Panc1 (cell line): ENCODE measurements at regions not wholly inside any gene's neighbourhood (a gene's known extent, or its start where the extent isn't known, plus 50 kb on each side); places are given as distances from the start of the nearest gene placed in this dataset.

Experiments used
- ATAC-seq: fragments of 200-7000 bp; cut with Tn5 transposase; 2 replicates; pipeline ENCODE4 v1.9.1; 2020; ENCODE audit warnings: mild to moderate bottlenecking, moderate library complexity
- BruUV-seq: library from RNA; stranded (reverse); fragments of 400-500 nt; replicated peaks from 2 replicates; lab custom pipeline; 2021; lab: Mats Ljungman, UMichigan
- CTCF ChIA-PET: fragments of 300-600 bp; sonication (Branson Sonifier 250); formaldehyde crosslinking; loops from one replicate; lab custom pipeline; 2022; ENCODE audit warnings: antibody characterized with exemption; lab: Charles Lee
- POLR2A ChIA-PET: fragments of 300-600 bp; sonication (Branson Sonifier 250); formaldehyde crosslinking; loops from one replicate; lab custom pipeline; 2022; ENCODE audit warnings: antibody characterized with exemption; lab: Charles Lee
- DNase-seq: peaks from one replicate; pipeline ENCODE4 v3.0.0-alpha.2; 2010; ENCODE audit warnings: low read depth, low spot score
- H3K27ac ChIP-seq: 2 replicates; pipeline ENCODE4 v1.5.1; 2011; ENCODE audit warnings: mild to moderate bottlenecking, low read length, inconsistent platforms
- H3K27me3 ChIP-seq: fragments of 200-500 bp; sonication (Bioruptor generic); 2 replicates; pipeline ENCODE4 v1.6.0; 2014; ENCODE audit warnings: low read length, inconsistent platforms; ENCODE audit not compliant: control insufficient read depth, insufficient read depth
- H3K36me3 ChIP-seq: fragments of 200-500 bp; sonication (Bioruptor generic); 2 replicates; pipeline ENCODE4 v1.5.1; 2014; ENCODE audit warnings: inconsistent platforms, mild to moderate bottlenecking, low read length, moderate library complexity; ENCODE audit not compliant: control insufficient read depth, insufficient read depth
- H3K4me1 ChIP-seq: 2 replicates; pipeline ENCODE4 v1.5.1; 2011; ENCODE audit warnings: inconsistent platforms, mild to moderate bottlenecking, low read length, moderate library complexity; ENCODE audit not compliant: control insufficient read depth, insufficient read depth
- H3K4me3 ChIP-seq, 2 experiments: 2 replicates each; pipeline ENCODE4 v1.5.1; 2011 to 2012; ENCODE audit warnings: low read depth in 2 of 2, low read length in 2 of 2, mild to moderate bottlenecking in 2 of 2, inconsistent platforms in 1 of 2, moderate library complexity in 1 of 2
- H3K9me3 ChIP-seq: fragments of 200-500 bp; sonication (Bioruptor generic); 2 replicates; pipeline ENCODE4 v1.5.1; 2014; ENCODE audit warnings: low read depth, mild to moderate bottlenecking, inconsistent platforms, low read length, moderate library complexity; ENCODE audit not compliant: control insufficient read depth, insufficient read depth
- POLR2AphosphoS5 ChIP-seq: IDR thresholded peaks from 2 replicates; pipeline ENCODE4 v1.6.1; 2012; ENCODE audit warnings: mild to moderate bottlenecking, low read depth, low read length, moderate library complexity
- SIN3A ChIP-seq: IDR thresholded peaks from 2 replicates; pipeline ENCODE4 v1.6.1; 2012; ENCODE audit warnings: low read depth, mild to moderate bottlenecking, low read length, moderate library complexity, borderline replicate concordance; ENCODE audit not compliant: insufficient read depth
- TCF7L2 ChIP-seq: IDR thresholded peaks from 2 replicates; pipeline ENCODE4 v1.6.1; 2011; ENCODE audit warnings: mild to moderate bottlenecking, low read depth, low read length, inconsistent platforms
- in situ Hi-C: cut with HindIII; loops from 2 replicates; pipeline ENCODE4 v1.10.0; 2016; ENCODE audit warnings: low sequenced_read_pairs, low pct_unique_long_range_greater_than_20kb
- intact Hi-C: fragments of 100-400 bp; cut with micrococcal nuclease; formaldehyde crosslinking; loops from one replicate; pipeline ENCODE4 v1.10.0; 2022; ENCODE audit not compliant: unreplicated experiment
- TF ChIP-seq, protein P1 (sequence below): fragments of 450-650 bp; IDR thresholded peaks from 2 replicates; pipeline ENCODE4 v1.5.1; 2017; ENCODE audit warnings: mild to moderate bottlenecking
- TF ChIP-seq, protein P2 (sequence below), 2 experiments: IDR thresholded peaks; 2 replicates each; pipeline ENCODE4 v1.6.1; 2011 to 2012; ENCODE audit warnings: low read depth in 2 of 2, control low read depth in 1 of 2, low read length in 1 of 2, mild to moderate bottlenecking in 1 of 2, moderate library complexity in 1 of 2; ENCODE audit not compliant: insufficient read depth in 1 of 2

DNA sequence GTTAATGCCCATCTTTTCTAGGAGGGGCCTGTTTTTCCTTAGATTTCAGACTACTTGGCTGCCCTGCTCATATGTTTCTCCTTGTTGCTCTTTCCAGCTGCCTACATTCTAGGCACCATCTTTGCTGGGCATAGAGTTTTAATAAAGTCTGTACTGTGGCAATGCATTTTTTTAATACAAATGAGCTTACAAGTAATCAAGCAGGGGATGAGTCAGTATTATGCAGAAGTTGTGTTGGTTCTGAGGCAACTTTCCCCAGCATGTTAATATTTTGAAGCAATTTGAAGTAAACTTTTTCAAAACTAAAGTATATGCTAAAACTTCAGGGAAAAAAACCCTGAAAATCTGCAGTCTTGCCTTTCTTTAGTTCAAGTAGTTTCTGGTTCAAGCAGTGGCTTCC is 372.0 kb upstream of the GATB start:
- in situ Hi-C loops = no loop called here
- DNase-seq (no peak), ATAC-seq (no peak)
- Histone ChIP-seq H3K27ac (no peak overlapping the region), H3K27me3 (no peaks in the 10 kb centered on the region), H3K4me3 (no peak overlapping the region), H3K4me1 (no peaks in the 10 kb centered on the region), H3K36me3 (no peaks in the 10 kb centered on the region), H3K9me3 (no peaks in the 10 kb centered on the region)
- intact Hi-C loops = no loop called here
- TF ChIP-seq POLR2AphosphoS5 (no peak), SIN3A (no peak), TCF7L2 (no peak)
- TF ChIP-seq, protein P1, sequence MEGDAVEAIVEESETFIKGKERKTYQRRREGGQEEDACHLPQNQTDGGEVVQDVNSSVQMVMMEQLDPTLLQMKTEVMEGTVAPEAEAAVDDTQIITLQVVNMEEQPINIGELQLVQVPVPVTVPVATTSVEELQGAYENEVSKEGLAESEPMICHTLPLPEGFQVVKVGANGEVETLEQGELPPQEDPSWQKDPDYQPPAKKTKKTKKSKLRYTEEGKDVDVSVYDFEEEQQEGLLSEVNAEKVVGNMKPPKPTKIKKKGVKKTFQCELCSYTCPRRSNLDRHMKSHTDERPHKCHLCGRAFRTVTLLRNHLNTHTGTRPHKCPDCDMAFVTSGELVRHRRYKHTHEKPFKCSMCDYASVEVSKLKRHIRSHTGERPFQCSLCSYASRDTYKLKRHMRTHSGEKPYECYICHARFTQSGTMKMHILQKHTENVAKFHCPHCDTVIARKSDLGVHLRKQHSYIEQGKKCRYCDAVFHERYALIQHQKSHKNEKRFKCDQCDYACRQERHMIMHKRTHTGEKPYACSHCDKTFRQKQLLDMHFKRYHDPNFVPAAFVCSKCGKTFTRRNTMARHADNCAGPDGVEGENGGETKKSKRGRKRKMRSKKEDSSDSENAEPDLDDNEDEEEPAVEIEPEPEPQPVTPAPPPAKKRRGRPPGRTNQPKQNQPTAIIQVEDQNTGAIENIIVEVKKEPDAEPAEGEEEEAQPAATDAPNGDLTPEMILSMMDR = no peak
- TF ChIP-seq, protein P2, sequence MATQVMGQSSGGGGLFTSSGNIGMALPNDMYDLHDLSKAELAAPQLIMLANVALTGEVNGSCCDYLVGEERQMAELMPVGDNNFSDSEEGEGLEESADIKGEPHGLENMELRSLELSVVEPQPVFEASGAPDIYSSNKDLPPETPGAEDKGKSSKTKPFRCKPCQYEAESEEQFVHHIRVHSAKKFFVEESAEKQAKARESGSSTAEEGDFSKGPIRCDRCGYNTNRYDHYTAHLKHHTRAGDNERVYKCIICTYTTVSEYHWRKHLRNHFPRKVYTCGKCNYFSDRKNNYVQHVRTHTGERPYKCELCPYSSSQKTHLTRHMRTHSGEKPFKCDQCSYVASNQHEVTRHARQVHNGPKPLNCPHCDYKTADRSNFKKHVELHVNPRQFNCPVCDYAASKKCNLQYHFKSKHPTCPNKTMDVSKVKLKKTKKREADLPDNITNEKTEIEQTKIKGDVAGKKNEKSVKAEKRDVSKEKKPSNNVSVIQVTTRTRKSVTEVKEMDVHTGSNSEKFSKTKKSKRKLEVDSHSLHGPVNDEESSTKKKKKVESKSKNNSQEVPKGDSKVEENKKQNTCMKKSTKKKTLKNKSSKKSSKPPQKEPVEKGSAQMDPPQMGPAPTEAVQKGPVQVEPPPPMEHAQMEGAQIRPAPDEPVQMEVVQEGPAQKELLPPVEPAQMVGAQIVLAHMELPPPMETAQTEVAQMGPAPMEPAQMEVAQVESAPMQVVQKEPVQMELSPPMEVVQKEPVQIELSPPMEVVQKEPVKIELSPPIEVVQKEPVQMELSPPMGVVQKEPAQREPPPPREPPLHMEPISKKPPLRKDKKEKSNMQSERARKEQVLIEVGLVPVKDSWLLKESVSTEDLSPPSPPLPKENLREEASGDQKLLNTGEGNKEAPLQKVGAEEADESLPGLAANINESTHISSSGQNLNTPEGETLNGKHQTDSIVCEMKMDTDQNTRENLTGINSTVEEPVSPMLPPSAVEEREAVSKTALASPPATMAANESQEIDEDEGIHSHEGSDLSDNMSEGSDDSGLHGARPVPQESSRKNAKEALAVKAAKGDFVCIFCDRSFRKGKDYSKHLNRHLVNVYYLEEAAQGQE (IDR thresholded peaks at IDR 0.05; ENCODE audit: insufficient read depth in 1 of 2, low read depth in 2 of 2, low read length in 1 of 2) = no peak
- ChIA-PET POLR2A (no interaction called here), CTCF (no interaction called here)
- BruUV-seq = no TSS peak

DNA sequence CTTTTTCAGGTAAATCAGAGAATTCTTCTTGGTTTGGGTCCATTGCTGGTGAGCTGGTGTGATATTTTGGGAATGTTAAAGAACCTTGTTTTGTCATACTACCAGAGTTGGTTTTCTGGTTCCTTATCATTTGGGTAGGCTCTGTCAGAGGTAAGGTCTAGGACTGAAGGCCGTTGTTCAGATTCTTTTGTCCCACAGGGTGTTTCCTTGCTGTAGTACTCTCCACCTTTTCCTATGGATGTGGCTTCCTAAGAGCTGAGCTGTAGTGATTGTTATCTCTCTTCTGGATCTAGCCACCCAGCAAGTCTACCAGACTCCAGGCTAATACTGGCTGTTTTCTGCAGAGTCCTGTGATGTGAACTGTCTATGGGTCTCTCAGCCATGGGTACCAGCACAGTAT is 367.5 kb upstream of the GATB start:
- POLR2A ChIA-PET = no interaction called here
- CTCF ChIA-PET = no interaction called here

More for the DNA sequence above, 367.5 kb upstream of the GATB start:
- in situ Hi-C loops (no loop called here), intact Hi-C loops (no loop called here)
- no peak for ATAC-seq
- H3K4me3 ChIP-seq = no peak overlapping the region
- H3K9me3 ChIP-seq = no peaks in the 10 kb centered on the region
- no TSS peak for BruUV-seq
- no peak for TF ChIP-seq SIN3A
- no peak for TF ChIP-seq POLR2AphosphoS5
- TF ChIP-seq, protein P2 (IDR thresholded peaks at IDR 0.05; ENCODE audit: insufficient read depth in 1 of 2, low read depth in 2 of 2, low read length in 1 of 2) = no peak
- TF ChIP-seq TCF7L2 = no peak
- TF ChIP-seq, protein P1 = no peak
- H3K4me1 ChIP-seq = no peaks in the 10 kb centered on the region
- DNase-seq = no peak
- no peaks in the 10 kb centered on the region for H3K36me3 ChIP-seq
- no peaks in the 10 kb centered on the region for H3K27me3 ChIP-seq
- H3K27ac ChIP-seq = no peak overlapping the region
